ENCODE measurements at regions not wholly inside any gene's neighbourhood (a gene's known extent, or its start where the extent isn't known, plus 50 kb on each side); places are given as distances from the start of the nearest gene placed in this dataset.

GRCh38 chr14:58884442-58884841 lies 246.7 kb downstream of the DACT1 start:
- dilution Hi-C loops (cut with MboI; ENCODE audit: extremely low pct_ligation_motif_present, low sequenced_read_pairs) = no loop called here
- no peak overlapping the region for H2AFZ ChIP-seq (ENCODE audit: control insufficient read depth, low read length)
- no peaks in the 10 kb centered on the region for H3K9me1 ChIP-seq (ENCODE audit: control insufficient read depth, extremely low read depth, insufficient read depth, low read length)
- no peaks in the 10 kb centered on the region for H3K79me2 ChIP-seq (ENCODE audit: control insufficient read depth, insufficient read depth, low read length)
- no peak for TF ChIP-seq EZH2 (IDR thresholded peaks at IDR 0.05; ENCODE audit: low read length)
- TF ChIP-seq, protein P1, sequence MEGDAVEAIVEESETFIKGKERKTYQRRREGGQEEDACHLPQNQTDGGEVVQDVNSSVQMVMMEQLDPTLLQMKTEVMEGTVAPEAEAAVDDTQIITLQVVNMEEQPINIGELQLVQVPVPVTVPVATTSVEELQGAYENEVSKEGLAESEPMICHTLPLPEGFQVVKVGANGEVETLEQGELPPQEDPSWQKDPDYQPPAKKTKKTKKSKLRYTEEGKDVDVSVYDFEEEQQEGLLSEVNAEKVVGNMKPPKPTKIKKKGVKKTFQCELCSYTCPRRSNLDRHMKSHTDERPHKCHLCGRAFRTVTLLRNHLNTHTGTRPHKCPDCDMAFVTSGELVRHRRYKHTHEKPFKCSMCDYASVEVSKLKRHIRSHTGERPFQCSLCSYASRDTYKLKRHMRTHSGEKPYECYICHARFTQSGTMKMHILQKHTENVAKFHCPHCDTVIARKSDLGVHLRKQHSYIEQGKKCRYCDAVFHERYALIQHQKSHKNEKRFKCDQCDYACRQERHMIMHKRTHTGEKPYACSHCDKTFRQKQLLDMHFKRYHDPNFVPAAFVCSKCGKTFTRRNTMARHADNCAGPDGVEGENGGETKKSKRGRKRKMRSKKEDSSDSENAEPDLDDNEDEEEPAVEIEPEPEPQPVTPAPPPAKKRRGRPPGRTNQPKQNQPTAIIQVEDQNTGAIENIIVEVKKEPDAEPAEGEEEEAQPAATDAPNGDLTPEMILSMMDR (optimal IDR thresholded peaks at IDR 0.05 in 1 of 3, IDR thresholded peaks at IDR 0.05 in 1 of 3, conservative IDR thresholded peaks at IDR 0.05 in 1 of 3; ENCODE audit: extremely low read depth in 1 of 3, insufficient read depth in 2 of 3, low read length in 3 of 3) = no peak
- no peak overlapping the region for H3K4me2 ChIP-seq (ENCODE audit: control insufficient read depth, extremely low read depth, insufficient read depth, low read depth, low read length)
- H3K4me1 ChIP-seq (ENCODE audit: control insufficient read depth, extremely low read depth, insufficient read depth, low read length) = peaks cover 12% of the 10 kb centered on the region
- DNase-seq (ENCODE audit: low read depth, low spot score) (no peak), FAIRE-seq (no peak)
- no peaks in the 10 kb centered on the region for H3K27me3 ChIP-seq (ENCODE audit: control insufficient read depth, extremely low read depth, insufficient read depth, low read length)
- no peaks in the 10 kb centered on the region for H3K9me3 ChIP-seq (ENCODE audit: control insufficient read depth, low read depth, low read length)
- no peak overlapping the region for H3K9ac ChIP-seq (ENCODE audit: control insufficient read depth, extremely low read depth, insufficient read depth, low read length)
- no peak overlapping the region for H3K27ac ChIP-seq (ENCODE audit: control insufficient read depth, insufficient read depth, low read length)
- H3K4me3 ChIP-seq (ENCODE audit: control insufficient read depth in 2 of 3, extremely low read depth in 1 of 3, insufficient read depth in 2 of 3, low read depth in 1 of 3, low read length in 3 of 3) = no peak overlapping the region
- H4K20me1 ChIP-seq (ENCODE audit: control insufficient read depth, extremely low read depth, insufficient read depth, low read length) = no peaks in the 10 kb centered on the region
- no peaks in the 10 kb centered on the region for H3K36me3 ChIP-seq (ENCODE audit: control insufficient read depth in 2 of 2, extremely low read depth in 1 of 2, insufficient read depth in 2 of 2, low read length in 2 of 2)

DNA sequence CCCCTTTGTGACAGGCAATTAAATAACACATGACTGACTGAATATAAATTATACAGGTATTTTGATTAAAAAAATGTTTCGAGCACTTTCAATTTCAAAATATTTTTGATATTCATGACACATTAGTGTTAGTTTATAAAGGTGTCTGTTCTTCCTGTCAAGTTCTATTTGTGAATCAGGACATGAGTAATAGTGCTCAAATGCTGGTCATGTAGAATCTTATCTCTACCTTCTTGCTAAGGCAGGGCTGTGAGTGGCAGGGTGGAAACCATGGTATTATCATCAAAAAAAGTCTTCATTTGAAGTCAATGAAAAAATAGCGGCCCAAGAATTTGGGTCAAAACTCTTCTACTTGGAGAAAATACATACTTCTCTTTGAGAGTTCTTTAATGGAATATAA lies 250.2 kb downstream of the DACT1 start:
- no peak overlapping the region for H3K27ac ChIP-seq (ENCODE audit: control insufficient read depth, insufficient read depth, low read length)
- no peaks in the 10 kb centered on the region for H3K9me1 ChIP-seq (ENCODE audit: control insufficient read depth, extremely low read depth, insufficient read depth, low read length)
- no peaks in the 10 kb centered on the region for H3K79me2 ChIP-seq (ENCODE audit: control insufficient read depth, insufficient read depth, low read length)
- H3K4me2 ChIP-seq (ENCODE audit: control insufficient read depth, extremely low read depth, insufficient read depth, low read depth, low read length) = peak overlapping the region; percentile 51
- TF ChIP-seq, protein P1 (optimal IDR thresholded peaks at IDR 0.05 in 1 of 3, IDR thresholded peaks at IDR 0.05 in 1 of 3, conservative IDR thresholded peaks at IDR 0.05 in 1 of 3; ENCODE audit: extremely low read depth in 1 of 3, insufficient read depth in 2 of 3, low read length in 3 of 3) = no peak
- TF ChIP-seq EZH2 (IDR thresholded peaks at IDR 0.05; ENCODE audit: low read length) = no peak
- no peak overlapping the region for H3K9ac ChIP-seq (ENCODE audit: control insufficient read depth, extremely low read depth, insufficient read depth, low read length)
- no peaks in the 10 kb centered on the region for H3K9me3 ChIP-seq (ENCODE audit: control insufficient read depth, low read depth, low read length)
- dilution Hi-C loops (cut with MboI; ENCODE audit: extremely low pct_ligation_motif_present, low sequenced_read_pairs) = no loop called here
- H3K4me3 ChIP-seq (ENCODE audit: control insufficient read depth in 2 of 3, extremely low read depth in 1 of 3, insufficient read depth in 2 of 3, low read depth in 1 of 3, low read length in 3 of 3) = no peak overlapping the region
- H4K20me1 ChIP-seq (ENCODE audit: control insufficient read depth, extremely low read depth, insufficient read depth, low read length) = no peaks in the 10 kb centered on the region
- no peaks in the 10 kb centered on the region for H3K27me3 ChIP-seq (ENCODE audit: control insufficient read depth, extremely low read depth, insufficient read depth, low read length)
- H2AFZ ChIP-seq (ENCODE audit: control insufficient read depth, low read length) = no peak overlapping the region
- peaks cover 12% of the 10 kb centered on the region for H3K4me1 ChIP-seq (ENCODE audit: control insufficient read depth, extremely low read depth, insufficient read depth, low read length)
- DNase-seq (ENCODE audit: low read depth, low spot score) = no peak
- FAIRE-seq = peak; percentile 73
- no peaks in the 10 kb centered on the region for H3K36me3 ChIP-seq (ENCODE audit: control insufficient read depth in 2 of 2, extremely low read depth in 1 of 2, insufficient read depth in 2 of 2, low read length in 2 of 2)

Data from keratinocyte (primary cell).